ENCODE measurements at regions not wholly inside any gene's neighbourhood (a gene's known extent, or its start where the extent isn't known, plus 50 kb on each side); places are given as distances from the start of the nearest gene placed in this dataset.

GRCh38 chr13:31964168-31964567 lies 67.4 kb upstream of the FRY start:
- POLR2A ChIA-PET (ENCODE audit: unreplicated experiment), result no interaction called here
- no peak overlapping the region for H3K4me3 ChIP-seq (ENCODE audit: insufficient read depth, low read depth, low read length)
- WGBS, 2 experiments (ENCODE audit: extremely low coverage in 2 of 2, insufficient read length in 1 of 2), result no CpG with 5 or more reads among the region's 2 CpGs
- in situ Hi-C loops (cut with MboI; ENCODE audit: low sequenced_read_pairs), result no loop called here
- no peaks in the 10 kb centered on the region for H4K20me1 ChIP-seq (ENCODE audit: insufficient read depth, low read length)
- H3K9me3 ChIP-seq (ENCODE audit: control insufficient read depth, insufficient read depth, low read length), result no peaks in the 10 kb centered on the region
- CTCF ChIA-PET, result no interaction called here
- H4K91ac ChIP-seq (ENCODE audit: insufficient read depth, low read depth, low read length), result no peak overlapping the region
- no peak overlapping the region for H4K8ac ChIP-seq (ENCODE audit: low read depth in 2 of 2, low read length in 2 of 2)
- H3K18ac ChIP-seq (ENCODE audit: low read depth, low read length), result no peak overlapping the region
- no peak overlapping the region for H2BK20ac ChIP-seq (ENCODE audit: low read depth, low read length)
- peaks cover 8% of the 10 kb centered on the region; the same call in 1 of the 2 replicates for H3K4me1 ChIP-seq (ENCODE audit: control insufficient read depth, insufficient read depth, low read length)
- no peak overlapping the region for H3K56ac ChIP-seq (ENCODE audit: extremely low read depth, insufficient read depth, low read length)
- no peak overlapping the region for H2BK120ac ChIP-seq (ENCODE audit: low read depth, low read length)
- no peak overlapping the region for H2AK5ac ChIP-seq (ENCODE audit: low read depth, low read length)
- H3K14ac ChIP-seq (replicated peaks; ENCODE audit: low read depth, low read length), result no peak overlapping the region
- H3K9me1 ChIP-seq (ENCODE audit: insufficient read depth, low read length), result 0 out of 2 replicates have a peak, but pooled peaks cover 3% of the 10 kb centered on the region
- H3K27ac ChIP-seq (ENCODE audit: insufficient read depth, low read length), result no peak overlapping the region
- H2AFZ ChIP-seq (replicated peaks; ENCODE audit: low read length, poor library complexity), result no peak overlapping the region
- no peak for TF ChIP-seq NFE2L2 (IDR thresholded peaks at IDR 0.05; ENCODE audit: low read depth, low read length)
- no peak for TF ChIP-seq MAZ (IDR thresholded peaks at IDR 0.05; ENCODE audit: borderline replicate concordance, low read depth, low read length)
- TF ChIP-seq MAFK (IDR thresholded peaks at IDR 0.05; ENCODE audit: low read depth, low read length), result no peak
- TF ChIP-seq MXI1 (IDR thresholded peaks at IDR 0.05; ENCODE audit: borderline replicate concordance, low read depth, low read length), result no peak
- TF ChIP-seq RAD21 (IDR thresholded peaks at IDR 0.05; ENCODE audit: low read length), result no peak
- no peak for TF ChIP-seq BHLHE40 (IDR thresholded peaks at IDR 0.05; ENCODE audit: low read depth, low read length)
- no peak for TF ChIP-seq POLR2A (IDR thresholded peaks at IDR 0.05; ENCODE audit: low read depth, low read length)
- TF ChIP-seq CTCF (conservative IDR thresholded peaks at IDR 0.05; ENCODE audit: low read depth, low read length), result no peak
- no peak for TF ChIP-seq SMC3 (IDR thresholded peaks at IDR 0.05; ENCODE audit: low read depth, low read length)
- no peak overlapping the region for H2BK5ac ChIP-seq (ENCODE audit: low read depth, low read length, poor library complexity, severe bottlenecking)
- no peak for DNase-seq
- intact Hi-C loops (cut with micrococcal nuclease), result no loop called here
- dilution Hi-C loops (cut with HindIII; ENCODE audit: low sequenced_read_pairs, unreplicated experiment), result no loop called here
- no peak for ATAC-seq (ENCODE audit: low read depth)
- no peak overlapping the region for H4K5ac ChIP-seq (ENCODE audit: low read depth, low read length)
- no peaks in the 10 kb centered on the region for H3K79me1 ChIP-seq (ENCODE audit: low read depth in 1 of 2, low read length in 2 of 2)
- H3K9ac ChIP-seq (ENCODE audit: low read depth, low read length), result no peak overlapping the region
- BruUV-seq (replicated peaks), result no TSS peak
- no peak overlapping the region for H2BK15ac ChIP-seq (ENCODE audit: low read depth, low read length)
- H3K4me2 ChIP-seq (ENCODE audit: low read depth, low read length), result no peak overlapping the region
- H3K27me3 ChIP-seq (ENCODE audit: control insufficient read depth, insufficient read depth, low read length), result no peaks in the 10 kb centered on the region
- no peak overlapping the region for H3K23ac ChIP-seq (ENCODE audit: low read depth, low read length)
- no peak overlapping the region for H3K4ac ChIP-seq (ENCODE audit: low read depth, low read length)
- H2AK9ac ChIP-seq (replicated peaks; ENCODE audit: low read depth, low read length, poor library complexity), result no peak overlapping the region
- no peaks in the 10 kb centered on the region for H3K36me3 ChIP-seq (ENCODE audit: control insufficient read depth, insufficient read depth, low read length)
